Thoracic aorta (tissue), 2 donors: ENCODE measurements at regions not wholly inside any gene's neighbourhood (a gene's known extent, or its start where the extent isn't known, plus 50 kb on each side); places are given as distances from the start of the nearest gene placed in this dataset.

ENCODE experiments used
- ATAC-seq: fragments of 150-250 bp; one replicate; pipeline ENCODE4 v1.8.0; 2017; ENCODE audit warnings: low read depth; ENCODE audit not compliant: insufficient number of reproducible peaks, low FRiP score
- DNase-seq: peaks from one replicate; pipeline ENCODE4 v3.0.0-alpha.2; 2020; ENCODE audit warnings: low spot score
- H3K27ac ChIP-seq, 2 donors: fragments of 200-600 bp; sonication (generic); 1 replicate in 1 of 2; 2 replicates in 1 of 2; pipeline ENCODE4 v1.5.1; 2016; ENCODE audit warnings: mild to moderate bottlenecking in 2 of 2, moderate library complexity in 2 of 2
- H3K27me3 ChIP-seq: fragments of 200-600 bp; sonication (generic); replicated peaks from 2 replicates; pipeline ENCODE4 v1.6.0; 2016; ENCODE audit warnings: mild to moderate bottlenecking; ENCODE audit not compliant: insufficient read depth
- H3K36me3 ChIP-seq: fragments of 200-600 bp; sonication (generic); one replicate; pipeline ENCODE4 v1.5.1; 2016
- H3K4me1 ChIP-seq, 2 donors: fragments of 200-600 bp; sonication (generic); 1 replicate in 1 of 2; 2 replicates in 1 of 2; pipeline versions ENCODE4 v1.5.1 to v1.6.0; 2016; ENCODE audit warnings: low read depth in 2 of 2, mild to moderate bottlenecking in 1 of 2; ENCODE audit not compliant: control insufficient read depth in 1 of 2
- H3K4me3 ChIP-seq: fragments of 200-600 bp; sonication (generic); 2 replicates; pipeline ENCODE4 v1.5.1; 2016; ENCODE audit warnings: mild to moderate bottlenecking
- H3K9me3 ChIP-seq: fragments of 200-600 bp; sonication (generic); 2 replicates; pipeline ENCODE4 v1.5.1; 2016
- TF ChIP-seq, protein P1 (sequence below): fragments of 200-600 bp; sonication (generic); IDR thresholded peaks from one replicate; pipeline ENCODE4 v1.5.1; 2019; ENCODE audit warnings: antibody characterized with exemption

- ATAC-seq (no peak), DNase-seq (no peak)
- TF ChIP-seq, protein P1, sequence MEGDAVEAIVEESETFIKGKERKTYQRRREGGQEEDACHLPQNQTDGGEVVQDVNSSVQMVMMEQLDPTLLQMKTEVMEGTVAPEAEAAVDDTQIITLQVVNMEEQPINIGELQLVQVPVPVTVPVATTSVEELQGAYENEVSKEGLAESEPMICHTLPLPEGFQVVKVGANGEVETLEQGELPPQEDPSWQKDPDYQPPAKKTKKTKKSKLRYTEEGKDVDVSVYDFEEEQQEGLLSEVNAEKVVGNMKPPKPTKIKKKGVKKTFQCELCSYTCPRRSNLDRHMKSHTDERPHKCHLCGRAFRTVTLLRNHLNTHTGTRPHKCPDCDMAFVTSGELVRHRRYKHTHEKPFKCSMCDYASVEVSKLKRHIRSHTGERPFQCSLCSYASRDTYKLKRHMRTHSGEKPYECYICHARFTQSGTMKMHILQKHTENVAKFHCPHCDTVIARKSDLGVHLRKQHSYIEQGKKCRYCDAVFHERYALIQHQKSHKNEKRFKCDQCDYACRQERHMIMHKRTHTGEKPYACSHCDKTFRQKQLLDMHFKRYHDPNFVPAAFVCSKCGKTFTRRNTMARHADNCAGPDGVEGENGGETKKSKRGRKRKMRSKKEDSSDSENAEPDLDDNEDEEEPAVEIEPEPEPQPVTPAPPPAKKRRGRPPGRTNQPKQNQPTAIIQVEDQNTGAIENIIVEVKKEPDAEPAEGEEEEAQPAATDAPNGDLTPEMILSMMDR = no peak
- Histone ChIP-seq H3K9me3 (no peaks in the 10 kb centered on the region), H3K27me3 (no peaks in the 10 kb centered on the region), H3K27ac (no peak overlapping the region), H3K4me1 (no peaks in the 10 kb centered on the region), H3K36me3 (no peaks in the 10 kb centered on the region), H3K4me3 (no peak overlapping the region)
These were observed 425.5 kb downstream of the GLRX3 start for GRCh38 chr10:130561681-130562080.

- ATAC-seq (no peak), DNase-seq (no peak)
- Histone ChIP-seq H3K4me1 (no peaks in the 10 kb centered on the region), H3K27ac (no peak overlapping the region), H3K4me3 (no peak overlapping the region), H3K9me3 (no peaks in the 10 kb centered on the region), H3K36me3 (no peaks in the 10 kb centered on the region), H3K27me3 (no peaks in the 10 kb centered on the region)
- TF ChIP-seq, protein P1 = no peak
These were observed 430.8 kb downstream of the GLRX3 start for GRCh38 chr10:130567011-130567410.

DNA sequence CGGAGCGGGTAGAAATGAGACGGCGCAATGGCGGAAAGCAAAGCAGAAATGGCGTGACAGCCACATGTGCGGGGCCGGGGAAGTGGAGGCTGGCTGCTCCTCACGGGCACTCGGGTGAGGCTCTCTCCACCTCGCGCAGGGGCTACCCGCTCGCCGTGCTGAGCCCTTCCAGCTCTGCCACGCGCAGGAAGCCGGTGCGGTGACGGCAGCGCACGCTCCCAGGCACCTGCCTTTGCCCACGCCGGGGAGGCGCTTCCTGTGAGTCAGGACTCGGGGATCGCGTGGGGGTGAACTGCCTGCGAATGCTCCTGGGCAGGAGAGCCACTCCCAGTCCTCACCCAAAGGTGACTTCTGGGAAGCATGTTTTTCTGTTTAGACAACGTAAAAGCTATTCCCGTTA lies 431.2 kb downstream of the GLRX3 start:
- ATAC-seq = no peak
- H3K36me3 ChIP-seq = no peaks in the 10 kb centered on the region
- no peak overlapping the region for H3K27ac ChIP-seq
- no peak for DNase-seq
- TF ChIP-seq, protein P1 = no peak
- no peaks in the 10 kb centered on the region for H3K27me3 ChIP-seq
- H3K4me3 ChIP-seq = no peak overlapping the region
- H3K9me3 ChIP-seq = no peaks in the 10 kb centered on the region
- no peaks in the 10 kb centered on the region for H3K4me1 ChIP-seq

GRCh38 chr10:130568246-130568645 lies 432.1 kb downstream of the GLRX3 start:
- Histone ChIP-seq H3K4me1 (no peaks in the 10 kb centered on the region), H3K36me3 (no peaks in the 10 kb centered on the region), H3K27ac (no peak overlapping the region), H3K4me3 (no peak overlapping the region), H3K9me3 (no peaks in the 10 kb centered on the region), H3K27me3 (no peaks in the 10 kb centered on the region)
- TF ChIP-seq, protein P1 = no peak
- DNase-seq (no peak), ATAC-seq (no peak)

DNA sequence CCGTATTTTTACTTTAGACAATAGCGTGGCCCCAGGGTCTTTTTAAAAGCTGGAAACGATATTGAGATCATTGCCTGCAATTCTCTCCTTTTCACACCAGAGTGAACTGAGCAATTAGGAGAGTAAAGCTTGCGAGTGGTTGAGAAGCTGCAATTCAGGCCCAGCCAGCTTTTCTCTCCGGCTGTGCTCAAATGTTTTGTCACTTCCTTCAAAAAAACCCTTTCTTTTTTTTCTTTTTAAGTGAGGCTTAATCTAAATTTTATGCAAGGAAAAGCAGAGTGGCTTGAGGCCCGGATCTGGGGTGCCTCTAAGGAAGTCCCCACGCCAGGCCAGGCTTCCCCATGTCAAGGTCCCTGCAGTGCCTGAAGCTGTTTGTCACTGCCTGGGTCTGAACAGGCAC lies 433.9 kb downstream of the GLRX3 start:
- ATAC-seq (no peak), DNase-seq (no peak)
- H3K36me3 ChIP-seq = no peaks in the 10 kb centered on the region
- H3K9me3 ChIP-seq = no peaks in the 10 kb centered on the region
- TF ChIP-seq, protein P1 = no peak
- H3K27me3 ChIP-seq = no peaks in the 10 kb centered on the region
- no peak overlapping the region for H3K27ac ChIP-seq
- no peaks in the 10 kb centered on the region for H3K4me1 ChIP-seq
- no peak overlapping the region for H3K4me3 ChIP-seq
